Trophoblast cell (in vitro differentiated cells and primary cell): ENCODE measurements at regions not wholly inside any gene's neighbourhood (a gene's known extent, or its start where the extent isn't known, plus 50 kb on each side); places are given as distances from the start of the nearest gene placed in this dataset.

Experiments used
- DNase-seq, 2 donors: peaks; one replicate each; pipeline ENCODE4 v3.0.0-alpha.2; 2016
- H2AFZ ChIP-seq: 2 replicates; pipeline ENCODE4 v1.6.1; 2013; ENCODE audit warnings: low read length, moderate library complexity, mild to moderate bottlenecking; ENCODE audit not compliant: insufficient read depth, poor library complexity
- H2AK5ac ChIP-seq: 2 replicates; pipeline ENCODE4 v1.6.1; 2013; ENCODE audit warnings: mild to moderate bottlenecking, low read length
- H2BK120ac ChIP-seq: 2 replicates; pipeline ENCODE4 v1.6.1; 2013; ENCODE audit warnings: low read length, mild to moderate bottlenecking, moderate library complexity; ENCODE audit not compliant: insufficient read depth, poor library complexity
- H2BK12ac ChIP-seq: 2 replicates; pipeline ENCODE4 v1.6.1; 2013; ENCODE audit warnings: mild to moderate bottlenecking, low read length, moderate library complexity
- H2BK5ac ChIP-seq: 2 replicates; pipeline ENCODE4 v1.6.1; 2013; ENCODE audit warnings: low read length, low read depth, moderate library complexity, mild to moderate bottlenecking; ENCODE audit not compliant: poor library complexity
- H3K14ac ChIP-seq: 2 replicates; pipeline ENCODE4 v1.6.1; 2013; ENCODE audit warnings: mild to moderate bottlenecking, low read length
- H3K18ac ChIP-seq: 2 replicates; pipeline ENCODE4 v1.6.1; 2013; ENCODE audit warnings: mild to moderate bottlenecking, low read length
- H3K23ac ChIP-seq: 2 replicates; pipeline ENCODE4 v1.6.1; 2013; ENCODE audit warnings: low read length
- H3K27ac ChIP-seq: 2 replicates; pipeline ENCODE4 v1.5.1; 2013; ENCODE audit warnings: low read depth, mild to moderate bottlenecking, inconsistent platforms, low read length, moderate library complexity
- H3K27me3 ChIP-seq: 2 replicates; pipeline ENCODE4 v1.6.1; 2013; ENCODE audit warnings: inconsistent platforms, mild to moderate bottlenecking, low read length, moderate library complexity; ENCODE audit not compliant: insufficient read depth
- H3K36me3 ChIP-seq, 2 experiments: 1 replicate in 1 of 2; 2 replicates in 1 of 2; pipeline ENCODE4 v1.6.1; 2013; ENCODE audit warnings: low read length in 2 of 2, mild to moderate bottlenecking in 2 of 2, moderate library complexity in 1 of 2; ENCODE audit not compliant: insufficient read depth in 2 of 2, control insufficient read depth in 1 of 2
- H3K4ac ChIP-seq: 2 replicates; pipeline ENCODE4 v1.6.1; 2013; ENCODE audit warnings: low read depth, mild to moderate bottlenecking, low read length, moderate library complexity
- H3K4me1 ChIP-seq, 2 experiments: 1 replicate in 1 of 2; 2 replicates in 1 of 2; pipeline ENCODE4 v1.6.1; 2013; ENCODE audit warnings: low read length in 2 of 2, mild to moderate bottlenecking in 2 of 2, moderate library complexity in 1 of 2; ENCODE audit not compliant: insufficient read depth in 2 of 2, control insufficient read depth in 1 of 2
- H3K4me2 ChIP-seq: 2 replicates; pipeline ENCODE4 v1.6.1; 2013; ENCODE audit warnings: inconsistent platforms, mild to moderate bottlenecking, low read length, moderate library complexity
- H3K4me3 ChIP-seq: 2 replicates; pipeline ENCODE4 v1.5.1; 2013; ENCODE audit warnings: mild to moderate bottlenecking, low read depth, low read length, inconsistent platforms
- H3K79me1 ChIP-seq: one replicate; pipeline ENCODE4 v1.6.1; 2013; ENCODE audit warnings: low read length
- H3K79me2 ChIP-seq: 2 replicates; pipeline ENCODE4 v1.6.1; 2013; ENCODE audit warnings: low read length, mild to moderate bottlenecking; ENCODE audit not compliant: control insufficient read depth, insufficient read depth, poor library complexity
- H3K9ac ChIP-seq: 2 replicates; pipeline ENCODE4 v1.6.1; 2013; ENCODE audit warnings: mild to moderate bottlenecking, low read length
- H3K9me3 ChIP-seq: 2 replicates; pipeline ENCODE4 v1.6.1; 2013; ENCODE audit warnings: low read depth, mild to moderate bottlenecking, control low read depth, inconsistent platforms, low read length; ENCODE audit not compliant: insufficient read depth
- H4K12ac ChIP-seq: 2 replicates; pipeline ENCODE4 v1.6.1; 2013; ENCODE audit warnings: low read depth, mild to moderate bottlenecking, low read length, moderate library complexity
- H4K8ac ChIP-seq: 2 replicates; pipeline ENCODE4 v1.6.1; 2013; ENCODE audit warnings: low read depth, mild to moderate bottlenecking, low read length, moderate library complexity
- H4K91ac ChIP-seq: one replicate; pipeline ENCODE4 v1.6.1; 2013; ENCODE audit warnings: low read depth, mild to moderate bottlenecking, low read length, moderate library complexity
- WGBS: extraction: QIAGEN DNeasy Blood & Tissue Kit; methylation state at CpG from one replicate; pipeline ENCODE4 v1.1.7; 2013; ENCODE audit warnings: missing lambda C conversion rate; ENCODE audit not compliant: insufficient read length, insufficient coverage; ENCODE audit errors: extremely low coverage; 5-methylcytosine and 5-hydroxymethylcytosine counted together

GRCh38 chr17:74088285-74088933 is 115.1 kb upstream of the RPL38 start:
- H3K18ac ChIP-seq, result no peak overlapping the region
- no peak overlapping the region for H2BK5ac ChIP-seq
- H4K8ac ChIP-seq, result no peak overlapping the region
- no peaks in the 10 kb centered on the region for H3K79me1 ChIP-seq
- no peak overlapping the region for H3K4ac ChIP-seq
- H3K4me1 ChIP-seq, result no peaks in the 10 kb centered on the region
- H3K4me3 ChIP-seq, result no peak overlapping the region
- H3K9ac ChIP-seq, result no peak overlapping the region
- no peaks in the 10 kb centered on the region for H3K27me3 ChIP-seq
- no peak overlapping the region for H3K23ac ChIP-seq
- H4K91ac ChIP-seq, result no peak overlapping the region
- no peak overlapping the region for H3K27ac ChIP-seq
- no peak overlapping the region for H4K12ac ChIP-seq
- WGBS, result no CpG with 5 or more reads among the region's 6 CpGs
- H2BK12ac ChIP-seq, result no peak overlapping the region
- H2AFZ ChIP-seq, result no peak overlapping the region
- no peak overlapping the region for H3K14ac ChIP-seq
- H2AK5ac ChIP-seq, result no peak overlapping the region
- no peak overlapping the region for H3K4me2 ChIP-seq
- DNase-seq, result no peak
- no peak overlapping the region for H2BK120ac ChIP-seq
- no peaks in the 10 kb centered on the region for H3K36me3 ChIP-seq
- H3K9me3 ChIP-seq, result peaks cover 3% of the 10 kb centered on the region
- no peaks in the 10 kb centered on the region for H3K79me2 ChIP-seq

GRCh38 chr17:74088934-74089329 is 114.5 kb upstream of the RPL38 start:
- Histone ChIP-seq H3K14ac (no peak overlapping the region), H3K36me3 (no peaks in the 10 kb centered on the region), H3K79me1 (no peaks in the 10 kb centered on the region), H3K18ac (no peak overlapping the region), H2BK12ac (no peak overlapping the region), H3K9me3 (peaks cover 3% of the 10 kb centered on the region), H3K27me3 (no peaks in the 10 kb centered on the region), H3K4me1 (no peaks in the 10 kb centered on the region), H3K23ac (no peak overlapping the region), H2BK5ac (no peak overlapping the region), H3K4me3 (no peak overlapping the region), H2AFZ (no peak overlapping the region), H3K4ac (no peak overlapping the region), H3K27ac (no peak overlapping the region), H3K79me2 (no peaks in the 10 kb centered on the region), H3K4me2 (no peak overlapping the region), H4K12ac (no peak overlapping the region), H2AK5ac (no peak overlapping the region), H3K9ac (no peak overlapping the region), H2BK120ac (no peak overlapping the region), H4K91ac (no peak overlapping the region), H4K8ac (no peak overlapping the region)
- WGBS, result no CpG with 5 or more reads among the region's 5 CpGs
- no peak for DNase-seq

DNA sequence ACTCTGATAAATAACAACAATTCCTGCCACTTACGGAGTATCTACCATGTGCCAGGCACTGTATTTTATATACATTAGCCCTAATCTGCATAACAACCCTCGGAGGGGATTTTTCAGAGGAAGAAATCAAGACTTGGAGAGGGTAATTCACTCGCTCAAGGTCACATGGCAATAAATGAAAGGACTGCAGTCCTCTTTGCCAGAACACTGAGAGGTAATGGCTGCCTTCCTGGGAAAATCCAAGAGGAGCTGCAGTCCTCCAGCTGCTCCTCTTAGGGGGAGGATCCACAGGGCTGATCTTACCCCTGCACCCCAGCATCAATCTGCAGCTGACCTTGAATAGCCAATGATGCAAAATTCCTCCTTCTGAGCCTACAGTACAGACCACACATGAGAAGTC is 114.1 kb upstream of the RPL38 start:
- Histone ChIP-seq H3K9ac (no peak overlapping the region), H3K27ac (no peak overlapping the region), H3K4me2 (no peak overlapping the region), H2BK5ac (no peak overlapping the region), H3K79me2 (no peaks in the 10 kb centered on the region), H3K4me3 (no peak overlapping the region), H3K4ac (no peak overlapping the region), H2BK120ac (no peak overlapping the region), H3K4me1 (no peaks in the 10 kb centered on the region), H4K12ac (no peak overlapping the region), H3K18ac (no peak overlapping the region), H3K36me3 (no peaks in the 10 kb centered on the region), H4K91ac (no peak overlapping the region), H2BK12ac (no peak overlapping the region), H3K79me1 (no peaks in the 10 kb centered on the region), H3K14ac (no peak overlapping the region), H3K9me3 (peaks cover 3% of the 10 kb centered on the region), H3K27me3 (no peaks in the 10 kb centered on the region), H3K23ac (no peak overlapping the region), H2AFZ (no peak overlapping the region), H4K8ac (no peak overlapping the region), H2AK5ac (no peak overlapping the region)
- no peak for DNase-seq
- no CpG with 5 or more reads among the region's 3 CpGs for WGBS

GRCh38 chr17:74089869-74090464 is 113.5 kb upstream of the RPL38 start:
- Histone ChIP-seq H4K91ac (no peak overlapping the region), H3K27ac (no peak overlapping the region), H3K18ac (no peak overlapping the region), H3K4me3 (no peak overlapping the region), H3K79me2 (no peaks in the 10 kb centered on the region), H2BK120ac (no peak overlapping the region), H4K12ac (no peak overlapping the region), H3K79me1 (no peaks in the 10 kb centered on the region), H4K8ac (no peak overlapping the region), H2AFZ (no peak overlapping the region), H3K36me3 (no peaks in the 10 kb centered on the region), H2BK5ac (no peak overlapping the region), H2AK5ac (no peak overlapping the region), H3K4ac (no peak overlapping the region), H3K4me2 (no peak overlapping the region), H3K9ac (no peak overlapping the region), H2BK12ac (no peak overlapping the region), H3K27me3 (no peaks in the 10 kb centered on the region), H3K14ac (no peak overlapping the region), H3K9me3 (peaks cover 3% of the 10 kb centered on the region), H3K4me1 (no peaks in the 10 kb centered on the region), H3K23ac (no peak overlapping the region)
- peak in 1 of 2 donors; percentile 16 for DNase-seq
- WGBS, result no CpG with 5 or more reads among the region's 4 CpGs
